ENCODE measurements at regions not wholly inside any gene's neighbourhood (a gene's known extent, or its start where the extent isn't known, plus 50 kb on each side); places are given as distances from the start of the nearest gene placed in this dataset.

DNA sequence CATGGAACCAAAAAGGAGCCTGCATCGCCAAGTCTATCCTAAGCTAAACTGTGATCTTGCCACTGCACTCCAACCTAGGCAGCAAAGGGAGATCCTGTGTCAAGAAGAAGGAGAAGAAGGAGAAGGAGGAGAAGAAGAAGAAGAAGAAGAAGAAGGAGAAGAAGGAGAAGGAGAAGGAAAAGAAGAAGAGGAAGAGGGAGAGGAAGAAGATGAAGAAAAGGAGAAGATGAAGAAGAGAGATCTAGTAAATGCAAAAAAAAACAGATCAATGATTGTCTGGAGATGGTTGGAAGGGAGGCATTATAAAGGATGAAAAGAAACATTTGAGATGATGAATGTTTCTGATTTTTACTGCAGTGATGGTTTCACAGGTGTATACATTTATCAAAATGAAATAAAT lies 1629.0 kb upstream of the PIK3C3 start:
- Mint-ChIP-seq H3K4me1 (peaks cover 17% of the 10 kb centered on the region), H3K27ac (no peak overlapping the region), H3K27me3 (ENCODE audit: insufficient read depth, low read depth, poor library complexity) (peaks cover 2% of the 10 kb centered on the region), H3K9me3 (peaks cover 3% of the 10 kb centered on the region; the same call in 1 of the 3 replicates), H3K4me3 (no peak overlapping the region), H3K36me3 (ENCODE audit: low read depth) (no peaks in the 10 kb centered on the region; the same call in 2 of the 3 replicates)
- no peaks in the 10 kb centered on the region for H3F3A ChIP-seq (replicated peaks; ENCODE audit: low read depth)
- H3K27me3 ChIP-seq (ENCODE audit: insufficient read depth) = no peaks in the 10 kb centered on the region
- H4K20me1 ChIP-seq (replicated peaks; ENCODE audit: insufficient read depth) = no peaks in the 10 kb centered on the region
- H3K4me2 ChIP-seq = no peak overlapping the region
- no peak overlapping the region for H3K4me3 ChIP-seq
- H3K9me2 ChIP-seq (ENCODE audit: insufficient read depth) = no peaks in the 10 kb centered on the region
- no peak for TF ChIP-seq ZNF331 (CRISPR knock-in tag; IDR thresholded peaks at IDR 0.05; ENCODE audit: low read depth)
- TF ChIP-seq JUNB (IDR thresholded peaks at IDR 0.05; ENCODE audit: unreplicated experiment) = no peak
- TF ChIP-seq, protein P1, sequence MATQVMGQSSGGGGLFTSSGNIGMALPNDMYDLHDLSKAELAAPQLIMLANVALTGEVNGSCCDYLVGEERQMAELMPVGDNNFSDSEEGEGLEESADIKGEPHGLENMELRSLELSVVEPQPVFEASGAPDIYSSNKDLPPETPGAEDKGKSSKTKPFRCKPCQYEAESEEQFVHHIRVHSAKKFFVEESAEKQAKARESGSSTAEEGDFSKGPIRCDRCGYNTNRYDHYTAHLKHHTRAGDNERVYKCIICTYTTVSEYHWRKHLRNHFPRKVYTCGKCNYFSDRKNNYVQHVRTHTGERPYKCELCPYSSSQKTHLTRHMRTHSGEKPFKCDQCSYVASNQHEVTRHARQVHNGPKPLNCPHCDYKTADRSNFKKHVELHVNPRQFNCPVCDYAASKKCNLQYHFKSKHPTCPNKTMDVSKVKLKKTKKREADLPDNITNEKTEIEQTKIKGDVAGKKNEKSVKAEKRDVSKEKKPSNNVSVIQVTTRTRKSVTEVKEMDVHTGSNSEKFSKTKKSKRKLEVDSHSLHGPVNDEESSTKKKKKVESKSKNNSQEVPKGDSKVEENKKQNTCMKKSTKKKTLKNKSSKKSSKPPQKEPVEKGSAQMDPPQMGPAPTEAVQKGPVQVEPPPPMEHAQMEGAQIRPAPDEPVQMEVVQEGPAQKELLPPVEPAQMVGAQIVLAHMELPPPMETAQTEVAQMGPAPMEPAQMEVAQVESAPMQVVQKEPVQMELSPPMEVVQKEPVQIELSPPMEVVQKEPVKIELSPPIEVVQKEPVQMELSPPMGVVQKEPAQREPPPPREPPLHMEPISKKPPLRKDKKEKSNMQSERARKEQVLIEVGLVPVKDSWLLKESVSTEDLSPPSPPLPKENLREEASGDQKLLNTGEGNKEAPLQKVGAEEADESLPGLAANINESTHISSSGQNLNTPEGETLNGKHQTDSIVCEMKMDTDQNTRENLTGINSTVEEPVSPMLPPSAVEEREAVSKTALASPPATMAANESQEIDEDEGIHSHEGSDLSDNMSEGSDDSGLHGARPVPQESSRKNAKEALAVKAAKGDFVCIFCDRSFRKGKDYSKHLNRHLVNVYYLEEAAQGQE (IDR thresholded peaks at IDR 0.05; ENCODE audit: unreplicated experiment) = no peak
- TF ChIP-seq CREB1 (CRISPR knock-in tag; IDR thresholded peaks at IDR 0.05; ENCODE audit: low read depth) = no peak
- TF ChIP-seq, protein P2, sequence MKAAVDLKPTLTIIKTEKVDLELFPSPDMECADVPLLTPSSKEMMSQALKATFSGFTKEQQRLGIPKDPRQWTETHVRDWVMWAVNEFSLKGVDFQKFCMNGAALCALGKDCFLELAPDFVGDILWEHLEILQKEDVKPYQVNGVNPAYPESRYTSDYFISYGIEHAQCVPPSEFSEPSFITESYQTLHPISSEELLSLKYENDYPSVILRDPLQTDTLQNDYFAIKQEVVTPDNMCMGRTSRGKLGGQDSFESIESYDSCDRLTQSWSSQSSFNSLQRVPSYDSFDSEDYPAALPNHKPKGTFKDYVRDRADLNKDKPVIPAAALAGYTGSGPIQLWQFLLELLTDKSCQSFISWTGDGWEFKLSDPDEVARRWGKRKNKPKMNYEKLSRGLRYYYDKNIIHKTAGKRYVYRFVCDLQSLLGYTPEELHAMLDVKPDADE (IDR thresholded peaks at IDR 0.05) = no peak
- no peak for TF ChIP-seq EZH2 (IDR thresholded peaks at IDR 0.05; ENCODE audit: low read depth, unreplicated experiment)
- no peak for TF ChIP-seq EZH2phosphoT487 (IDR thresholded peaks at IDR 0.05; ENCODE audit: unreplicated experiment)
- TF ChIP-seq, protein P3, sequence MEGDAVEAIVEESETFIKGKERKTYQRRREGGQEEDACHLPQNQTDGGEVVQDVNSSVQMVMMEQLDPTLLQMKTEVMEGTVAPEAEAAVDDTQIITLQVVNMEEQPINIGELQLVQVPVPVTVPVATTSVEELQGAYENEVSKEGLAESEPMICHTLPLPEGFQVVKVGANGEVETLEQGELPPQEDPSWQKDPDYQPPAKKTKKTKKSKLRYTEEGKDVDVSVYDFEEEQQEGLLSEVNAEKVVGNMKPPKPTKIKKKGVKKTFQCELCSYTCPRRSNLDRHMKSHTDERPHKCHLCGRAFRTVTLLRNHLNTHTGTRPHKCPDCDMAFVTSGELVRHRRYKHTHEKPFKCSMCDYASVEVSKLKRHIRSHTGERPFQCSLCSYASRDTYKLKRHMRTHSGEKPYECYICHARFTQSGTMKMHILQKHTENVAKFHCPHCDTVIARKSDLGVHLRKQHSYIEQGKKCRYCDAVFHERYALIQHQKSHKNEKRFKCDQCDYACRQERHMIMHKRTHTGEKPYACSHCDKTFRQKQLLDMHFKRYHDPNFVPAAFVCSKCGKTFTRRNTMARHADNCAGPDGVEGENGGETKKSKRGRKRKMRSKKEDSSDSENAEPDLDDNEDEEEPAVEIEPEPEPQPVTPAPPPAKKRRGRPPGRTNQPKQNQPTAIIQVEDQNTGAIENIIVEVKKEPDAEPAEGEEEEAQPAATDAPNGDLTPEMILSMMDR (conservative IDR thresholded peaks at IDR 0.05; ENCODE audit: low read depth in 2 of 2) = no peak
- no peak for TF ChIP-seq NANOG (IDR thresholded peaks at IDR 0.05; ENCODE audit: borderline replicate concordance)
- TF ChIP-seq POLR2AphosphoS5 (IDR thresholded peaks at IDR 0.05; ENCODE audit: low read depth) = no peak
- TF ChIP-seq, protein P4, sequence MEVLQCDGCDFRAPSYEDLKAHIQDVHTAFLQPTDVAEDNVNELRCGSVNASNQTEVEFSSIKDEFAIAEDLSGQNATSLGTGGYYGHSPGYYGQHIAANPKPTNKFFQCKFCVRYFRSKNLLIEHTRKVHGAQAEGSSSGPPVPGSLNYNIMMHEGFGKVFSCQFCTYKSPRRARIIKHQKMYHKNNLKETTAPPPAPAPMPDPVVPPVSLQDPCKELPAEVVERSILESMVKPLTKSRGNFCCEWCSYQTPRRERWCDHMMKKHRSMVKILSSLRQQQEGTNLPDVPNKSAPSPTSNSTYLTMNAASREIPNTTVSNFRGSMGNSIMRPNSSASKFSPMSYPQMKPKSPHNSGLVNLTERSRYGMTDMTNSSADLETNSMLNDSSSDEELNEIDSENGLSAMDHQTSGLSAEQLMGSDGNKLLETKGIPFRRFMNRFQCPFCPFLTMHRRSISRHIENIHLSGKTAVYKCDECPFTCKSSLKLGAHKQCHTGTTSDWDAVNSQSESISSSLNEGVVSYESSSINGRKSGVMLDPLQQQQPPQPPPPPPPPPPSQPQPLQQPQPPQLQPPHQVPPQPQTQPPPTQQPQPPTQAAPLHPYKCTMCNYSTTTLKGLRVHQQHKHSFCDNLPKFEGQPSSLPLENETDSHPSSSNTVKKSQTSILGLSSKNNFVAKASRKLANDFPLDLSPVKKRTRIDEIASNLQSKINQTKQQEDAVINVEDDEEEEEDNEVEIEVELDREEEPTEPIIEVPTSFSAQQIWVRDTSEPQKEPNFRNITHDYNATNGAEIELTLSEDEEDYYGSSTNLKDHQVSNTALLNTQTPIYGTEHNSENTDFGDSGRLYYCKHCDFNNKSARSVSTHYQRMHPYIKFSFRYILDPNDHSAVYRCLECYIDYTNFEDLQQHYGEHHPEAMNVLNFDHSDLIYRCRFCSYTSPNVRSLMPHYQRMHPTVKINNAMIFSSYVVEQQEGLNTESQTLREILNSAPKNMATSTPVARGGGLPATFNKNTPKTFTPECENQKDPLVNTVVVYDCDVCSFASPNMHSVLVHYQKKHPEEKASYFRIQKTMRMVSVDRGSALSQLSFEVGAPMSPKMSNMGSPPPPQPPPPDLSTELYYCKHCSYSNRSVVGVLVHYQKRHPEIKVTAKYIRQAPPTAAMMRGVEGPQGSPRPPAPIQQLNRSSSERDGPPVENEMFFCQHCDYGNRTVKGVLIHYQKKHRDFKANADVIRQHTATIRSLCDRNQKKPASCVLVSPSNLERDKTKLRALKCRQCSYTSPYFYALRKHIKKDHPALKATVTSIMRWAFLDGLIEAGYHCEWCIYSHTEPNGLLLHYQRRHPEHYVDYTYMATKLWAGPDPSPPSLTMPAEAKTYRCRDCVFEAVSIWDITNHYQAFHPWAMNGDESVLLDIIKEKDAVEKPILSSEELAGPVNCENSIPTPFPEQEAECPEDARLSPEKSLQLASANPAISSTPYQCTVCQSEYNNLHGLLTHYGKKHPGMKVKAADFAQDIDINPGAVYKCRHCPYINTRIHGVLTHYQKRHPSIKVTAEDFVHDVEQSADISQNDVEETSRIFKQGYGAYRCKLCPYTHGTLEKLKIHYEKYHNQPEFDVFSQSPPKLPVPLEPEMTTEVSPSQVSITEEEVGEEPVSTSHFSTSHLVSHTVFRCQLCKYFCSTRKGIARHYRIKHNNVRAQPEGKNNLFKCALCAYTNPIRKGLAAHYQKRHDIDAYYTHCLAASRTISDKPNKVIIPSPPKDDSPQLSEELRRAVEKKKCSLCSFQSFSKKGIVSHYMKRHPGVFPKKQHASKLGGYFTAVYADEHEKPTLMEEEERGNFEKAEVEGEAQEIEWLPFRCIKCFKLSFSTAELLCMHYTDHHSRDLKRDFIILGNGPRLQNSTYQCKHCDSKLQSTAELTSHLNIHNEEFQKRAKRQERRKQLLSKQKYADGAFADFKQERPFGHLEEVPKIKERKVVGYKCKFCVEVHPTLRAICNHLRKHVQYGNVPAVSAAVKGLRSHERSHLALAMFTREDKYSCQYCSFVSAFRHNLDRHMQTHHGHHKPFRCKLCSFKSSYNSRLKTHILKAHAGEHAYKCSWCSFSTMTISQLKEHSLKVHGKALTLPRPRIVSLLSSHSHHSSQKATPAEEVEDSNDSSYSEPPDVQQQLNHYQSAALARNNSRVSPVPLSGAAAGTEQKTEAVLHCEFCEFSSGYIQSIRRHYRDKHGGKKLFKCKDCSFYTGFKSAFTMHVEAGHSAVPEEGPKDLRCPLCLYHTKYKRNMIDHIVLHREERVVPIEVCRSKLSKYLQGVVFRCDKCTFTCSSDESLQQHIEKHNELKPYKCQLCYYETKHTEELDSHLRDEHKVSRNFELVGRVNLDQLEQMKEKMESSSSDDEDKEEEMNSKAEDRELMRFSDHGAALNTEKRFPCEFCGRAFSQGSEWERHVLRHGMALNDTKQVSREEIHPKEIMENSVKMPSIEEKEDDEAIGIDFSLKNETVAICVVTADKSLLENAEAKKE (CRISPR knock-in tag; IDR thresholded peaks at IDR 0.05) = no peak
- no peak for TF ChIP-seq STAT1 (IDR thresholded peaks at IDR 0.05; ENCODE audit: unreplicated experiment)
- no peak for TF ChIP-seq ZNF114 (CRISPR knock-in tag; IDR thresholded peaks at IDR 0.05)
- peaks cover 15% of the 10 kb centered on the region; the same call in 1 of the 2 replicates for H3K4me1 ChIP-seq (ENCODE audit: insufficient read depth)
- H3K79me2 ChIP-seq (replicated peaks; ENCODE audit: insufficient read depth) = no peaks in the 10 kb centered on the region
- H3K36me3 ChIP-seq (ENCODE audit: insufficient read depth) = no peaks in the 10 kb centered on the region
- no peak overlapping the region for H3K27ac ChIP-seq (ENCODE audit: low read depth)
- ATAC-seq (no peak), DNase-seq (ENCODE audit: low spot score) (no peak)
- no peak overlapping the region for H2AFZ ChIP-seq

All from GM23338 (cell line).